GM21360 (cell line): ENCODE measurements at regions not wholly inside any gene's neighbourhood (a gene's known extent, or its start where the extent isn't known, plus 50 kb on each side); places are given as distances from the start of the nearest gene placed in this dataset.
A peak's percentile ranks its signal among the peaks of the same experiment; 100 is the strongest.

ENCODE experiments used
- ATAC-seq: cut with Tn5 transposase; IDR thresholded peaks from one replicate; pipeline ENCODE4 v1.9.1; 2021; ENCODE audit warnings: mild to moderate bottlenecking, moderate library complexity; ENCODE audit not compliant: unreplicated experiment

- ATAC-seq = no peak
Observed at GRCh38 chr5:34526682-34527305, 129.3 kb upstream of the RAI14 start.

GRCh38 chr5:34529581-34530331, 126.4 kb upstream of the RAI14 start:
- no peak for ATAC-seq

DNA sequence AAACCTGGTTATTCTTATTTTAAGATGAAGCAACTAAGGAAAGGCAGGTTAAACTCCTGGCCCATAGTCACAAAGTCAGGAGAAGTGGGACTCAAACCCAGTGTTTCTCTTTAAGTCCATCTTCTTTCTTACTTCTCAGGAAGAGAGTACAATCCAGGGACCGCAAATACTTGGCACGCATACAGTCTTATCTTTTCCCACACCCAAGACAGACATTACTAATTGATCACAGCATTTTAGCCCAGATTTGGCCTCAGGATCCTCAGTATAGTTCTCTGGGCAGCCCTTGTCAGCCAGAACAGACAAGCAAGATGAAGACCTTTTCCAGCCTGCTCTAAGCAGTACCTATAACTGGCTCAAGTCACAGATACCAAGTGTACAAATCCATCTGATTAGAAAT, 125.5 kb upstream of the RAI14 start:
- no peak for ATAC-seq

- ATAC-seq = no peak
Observed at GRCh38 chr5:34531751-34532360, 124.3 kb upstream of the RAI14 start.

DNA sequence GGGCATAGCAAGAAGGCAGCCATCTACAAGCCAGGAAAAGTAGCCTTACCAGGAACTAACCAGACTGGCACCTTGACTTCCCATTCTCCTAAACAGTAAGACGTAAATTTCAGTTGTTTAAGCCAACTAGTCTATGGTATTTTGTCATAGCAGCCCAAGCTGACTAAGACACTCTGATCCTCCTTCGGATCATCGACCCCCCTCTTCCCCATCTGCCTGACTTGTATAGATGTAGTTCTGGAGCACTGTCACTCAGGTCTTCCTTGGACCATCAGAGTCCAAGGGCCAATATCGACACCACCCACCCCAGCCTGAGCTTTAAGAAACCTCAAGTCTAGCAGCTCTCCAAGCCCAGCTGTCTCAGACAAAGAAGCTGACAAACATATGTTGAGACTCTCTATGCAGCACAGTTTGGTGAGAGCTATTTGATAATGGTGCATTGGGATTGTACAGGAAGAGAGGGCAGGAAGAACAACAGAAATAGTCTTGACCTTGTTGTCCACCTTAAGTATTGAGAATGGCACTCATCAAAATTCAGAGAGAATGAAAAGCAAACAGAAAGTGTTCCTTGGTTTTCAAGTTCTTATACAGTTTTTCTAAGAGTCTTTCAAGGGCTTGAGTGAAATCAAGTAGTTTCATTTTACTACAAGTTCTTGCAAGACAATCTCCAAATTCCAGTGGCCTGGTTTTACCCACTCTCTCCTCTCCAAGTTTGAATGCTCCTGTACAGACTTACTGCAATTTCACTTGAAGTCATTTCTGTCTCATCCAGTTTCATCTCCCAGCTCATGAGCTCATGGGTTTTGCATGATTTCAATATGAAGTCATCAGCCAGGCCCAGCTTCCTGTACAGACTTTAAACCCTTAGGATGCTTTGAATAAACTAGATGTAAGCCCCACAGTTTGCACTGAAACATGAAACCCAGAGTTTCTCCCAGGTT, 122.3 kb upstream of the RAI14 start:
- ATAC-seq = peak; percentile 89

DNA sequence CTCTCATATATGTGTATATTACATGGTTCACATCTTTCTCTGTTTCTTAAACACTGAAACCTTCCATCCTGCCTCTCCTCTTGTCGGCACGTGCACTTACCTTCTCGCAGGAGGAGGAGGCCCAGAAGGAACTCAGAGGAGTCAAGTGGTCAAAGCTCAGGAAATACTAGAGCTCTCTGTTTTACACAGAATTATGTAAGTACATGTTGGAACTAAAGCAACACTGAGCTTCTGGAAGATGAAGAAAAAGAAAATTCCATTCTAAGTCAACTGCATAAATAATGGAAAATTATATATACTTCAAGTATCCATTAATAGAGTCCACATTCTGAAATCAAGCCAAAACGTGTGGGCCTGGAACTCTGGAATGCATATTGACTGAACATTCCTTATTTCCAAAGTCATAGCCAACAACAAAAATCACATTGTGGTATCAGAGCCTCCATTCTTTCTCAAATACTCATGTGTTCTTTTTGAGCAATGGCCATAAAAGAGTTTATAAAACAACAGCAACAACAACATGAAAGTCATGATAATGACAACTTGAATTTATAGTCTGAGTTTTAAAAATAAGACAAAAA, 121.5 kb upstream of the RAI14 start:
- ATAC-seq = no peak

DNA sequence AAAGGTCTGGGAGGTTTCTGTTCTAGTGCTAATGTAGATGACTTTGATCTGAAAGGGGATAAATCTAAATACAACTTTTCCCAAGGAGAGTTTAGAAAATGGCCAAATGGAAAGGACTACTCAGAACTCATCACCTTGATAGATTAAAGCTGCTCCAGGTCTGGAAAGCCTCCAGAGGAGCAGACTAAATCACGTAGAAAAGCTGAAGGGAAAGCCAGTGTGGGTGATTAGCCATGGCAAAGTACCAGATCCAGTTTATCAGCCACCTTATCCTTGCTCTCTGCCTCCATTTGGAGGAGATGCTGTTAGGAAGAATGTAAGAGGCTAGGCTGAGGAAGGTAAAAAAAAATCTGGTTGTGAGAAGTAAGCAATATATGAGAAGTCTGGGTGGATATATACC, 120.7 kb upstream of the RAI14 start:
- ATAC-seq = no peak

DNA sequence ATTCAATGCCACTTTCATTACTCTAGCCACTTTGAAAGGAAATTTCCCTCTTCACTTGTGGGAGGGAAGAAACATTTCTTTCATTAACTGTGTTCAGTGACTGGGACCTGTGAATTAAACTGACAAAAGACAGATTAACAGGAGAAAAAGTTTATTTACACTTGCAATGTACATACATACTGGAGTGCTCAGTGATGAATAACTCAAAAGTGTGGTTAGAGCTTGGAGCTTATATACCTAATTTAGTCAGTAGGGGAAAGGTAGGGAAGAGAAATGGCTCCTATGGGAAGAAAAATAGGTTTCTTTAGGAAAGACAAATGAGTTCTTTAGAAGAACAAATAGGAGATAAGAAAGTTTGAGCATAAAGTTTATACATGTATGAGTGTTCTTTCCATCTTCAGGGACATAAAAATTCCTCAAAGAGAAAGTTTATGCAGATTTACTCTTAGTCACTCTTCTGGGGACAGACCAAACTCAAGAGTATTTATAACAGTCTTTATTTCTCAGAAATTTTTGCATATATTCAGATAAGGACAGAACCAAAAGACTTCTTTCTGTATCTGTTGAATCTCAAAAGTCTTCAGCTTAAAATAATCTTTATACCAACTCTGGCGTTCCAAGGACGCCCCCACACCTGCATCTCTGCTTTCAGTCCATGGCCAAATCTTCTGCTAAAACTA, 120.0 kb upstream of the RAI14 start:
- no peak for ATAC-seq

DNA sequence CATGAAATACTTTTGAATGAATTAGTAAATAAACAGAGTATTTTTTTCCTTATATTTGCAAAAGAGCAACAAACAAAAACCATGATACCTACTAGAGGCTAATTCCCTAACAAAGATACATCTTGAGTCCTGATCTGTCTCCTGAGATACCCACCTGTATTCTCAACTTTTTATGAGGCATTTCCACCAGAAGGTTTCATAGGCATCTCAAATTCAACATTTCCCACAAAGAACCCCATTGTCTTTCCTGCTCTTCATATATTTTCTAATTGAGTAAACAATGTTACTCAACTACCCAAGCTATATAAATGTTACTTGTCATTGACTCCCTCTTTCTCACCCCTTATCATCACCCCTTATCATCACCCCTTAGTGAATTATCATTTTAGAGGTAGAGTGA, 119.4 kb upstream of the RAI14 start:
- no peak for ATAC-seq

- no peak for ATAC-seq
Observed at GRCh38 chr5:34538026-34538672, 118.0 kb upstream of the RAI14 start.

GRCh38 chr5:34539183-34539582, 116.9 kb upstream of the RAI14 start:
- no peak for ATAC-seq

GRCh38 chr5:34541067-34541466, 115.1 kb upstream of the RAI14 start:
- ATAC-seq = no peak

DNA sequence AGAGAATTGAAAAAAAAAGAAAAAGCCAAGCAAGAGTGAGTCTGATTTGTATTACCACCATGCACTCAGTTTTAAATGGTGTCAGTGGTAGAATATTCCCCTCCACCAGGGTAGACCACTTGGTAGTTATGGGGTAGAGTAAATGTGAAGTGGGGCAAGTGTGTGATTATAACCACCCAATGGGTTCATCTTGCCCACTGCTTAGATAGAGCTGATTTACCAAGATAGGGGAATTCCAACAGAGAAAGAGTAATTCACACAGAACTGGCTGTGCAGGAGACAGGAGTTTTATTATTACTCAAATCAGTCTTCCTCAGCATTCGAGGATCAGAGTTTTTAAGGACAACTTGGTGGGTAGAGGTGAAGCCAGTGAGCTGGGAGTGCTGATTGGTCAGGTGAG, 113.3 kb upstream of the RAI14 start:
- ATAC-seq = no peak

- no peak for ATAC-seq
Observed at GRCh38 chr5:34543687-34544086, 112.4 kb upstream of the RAI14 start.

DNA sequence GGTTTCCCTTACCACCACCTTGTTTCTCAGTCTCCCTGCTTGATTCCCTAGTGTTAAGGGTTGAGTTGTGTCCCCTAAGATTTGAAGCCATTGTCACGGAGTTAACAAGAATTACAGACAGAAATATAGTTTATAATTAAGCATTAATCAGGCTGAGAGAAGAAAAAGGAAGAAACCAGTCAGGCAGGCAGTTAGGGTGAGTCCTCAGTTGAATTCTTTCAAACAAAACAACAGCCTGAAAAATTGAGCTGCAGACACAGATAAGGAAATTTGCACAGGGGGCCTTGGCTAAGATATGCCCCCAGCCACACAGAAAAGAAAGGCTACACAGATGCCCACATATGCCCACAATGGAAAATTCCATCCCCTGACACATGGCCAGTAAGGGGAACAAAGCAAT, 111.7 kb upstream of the RAI14 start:
- ATAC-seq = no peak

- no peak for ATAC-seq
Observed at GRCh38 chr5:34545164-34545563, 111.0 kb upstream of the RAI14 start.

DNA sequence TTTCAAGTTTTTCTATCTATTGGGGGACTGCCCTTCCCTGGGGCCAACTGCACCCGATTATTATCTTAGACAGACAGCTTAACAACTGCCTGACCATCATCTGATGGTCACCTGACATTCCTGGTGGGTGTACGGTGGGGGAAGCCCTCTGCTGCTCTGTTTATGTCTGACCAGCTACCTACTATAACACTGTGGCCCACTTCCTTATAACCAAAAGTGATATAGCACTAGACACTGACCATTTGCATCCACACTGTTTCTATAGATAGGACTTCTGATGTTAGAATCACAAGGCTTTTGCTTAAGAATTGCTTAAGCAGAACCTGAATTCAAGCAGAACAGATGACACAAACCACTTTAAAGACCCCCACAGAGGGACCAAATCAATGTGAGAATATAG, 110.5 kb upstream of the RAI14 start:
- ATAC-seq = no peak

GRCh38 chr5:34547300-34548085, 108.6 kb upstream of the RAI14 start:
- ATAC-seq = no peak

- ATAC-seq = no peak
Observed at GRCh38 chr5:34548086-34548403, 108.1 kb upstream of the RAI14 start.
